Nephron progenitor cell (in vitro differentiated cells): ENCODE measurements at regions not wholly inside any gene's neighbourhood (a gene's known extent, or its start where the extent isn't known, plus 50 kb on each side); places are given as distances from the start of the nearest gene placed in this dataset.

Source experiments
- DNase-seq: peaks from one replicate; pipeline ENCODE4 v3.0.0; 2021
- H3K27ac Mint-ChIP-seq: 2 replicates; pipeline ENCODE4 v1.8.0; 2021; ENCODE audit warnings: mild to moderate bottlenecking, moderate library complexity, mixed read lengths
- H3K27me3 Mint-ChIP-seq: 2 replicates; pipeline ENCODE4 v1.8.0; 2021; ENCODE audit warnings: mild to moderate bottlenecking, low read depth, mixed read lengths; ENCODE audit not compliant: poor library complexity
- H3K36me3 Mint-ChIP-seq: 2 replicates; pipeline ENCODE4 v1.8.0; 2021; ENCODE audit warnings: low read depth, mixed read lengths
- H3K4me1 Mint-ChIP-seq: 2 replicates; pipeline ENCODE4 v1.8.0; 2021; ENCODE audit warnings: mixed read lengths
- H3K4me3 Mint-ChIP-seq: 2 replicates; pipeline ENCODE4 v1.8.0; 2021; ENCODE audit warnings: mild to moderate bottlenecking, moderate library complexity, mixed read lengths
- H3K9me3 Mint-ChIP-seq: 2 replicates; pipeline ENCODE4 v1.8.0; 2021; ENCODE audit warnings: mild to moderate bottlenecking, moderate library complexity, mixed read lengths
- TF ChIP-seq, protein P1 (sequence below): fragments of 200-600 bp; sonication (generic); IDR thresholded peaks from 2 replicates; pipeline ENCODE4 v1.5.0; 2021; ENCODE audit warnings: antibody characterized with exemption

DNA sequence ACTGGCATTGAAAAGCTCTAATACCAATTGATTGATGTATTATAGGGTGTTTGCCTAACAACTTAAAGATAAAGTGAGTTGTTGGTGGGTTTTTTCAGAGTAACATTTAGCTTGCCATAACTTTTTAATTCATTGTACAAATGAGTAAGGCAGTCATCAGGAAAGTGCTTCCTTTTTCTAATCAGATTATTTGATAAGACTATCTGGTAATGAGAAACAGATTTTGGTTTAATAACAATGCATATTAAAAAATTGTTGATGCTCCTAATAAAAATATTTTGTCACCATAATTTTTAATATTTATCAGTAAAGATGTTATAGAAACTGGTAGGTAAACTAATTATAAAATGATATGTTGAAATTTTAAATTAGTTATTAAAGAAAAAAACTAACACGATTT lies 51.3 kb downstream of the BLTP1 start:
- Mint-ChIP-seq H3K27me3 (no peaks in the 10 kb centered on the region), H3K9me3 (no peaks in the 10 kb centered on the region), H3K4me1 (no peaks in the 10 kb centered on the region), H3K4me3 (no peak overlapping the region), H3K36me3 (peaks cover 44% of the 10 kb centered on the region), H3K27ac (no peak overlapping the region)
- DNase-seq: no peak
- TF ChIP-seq, protein P1, sequence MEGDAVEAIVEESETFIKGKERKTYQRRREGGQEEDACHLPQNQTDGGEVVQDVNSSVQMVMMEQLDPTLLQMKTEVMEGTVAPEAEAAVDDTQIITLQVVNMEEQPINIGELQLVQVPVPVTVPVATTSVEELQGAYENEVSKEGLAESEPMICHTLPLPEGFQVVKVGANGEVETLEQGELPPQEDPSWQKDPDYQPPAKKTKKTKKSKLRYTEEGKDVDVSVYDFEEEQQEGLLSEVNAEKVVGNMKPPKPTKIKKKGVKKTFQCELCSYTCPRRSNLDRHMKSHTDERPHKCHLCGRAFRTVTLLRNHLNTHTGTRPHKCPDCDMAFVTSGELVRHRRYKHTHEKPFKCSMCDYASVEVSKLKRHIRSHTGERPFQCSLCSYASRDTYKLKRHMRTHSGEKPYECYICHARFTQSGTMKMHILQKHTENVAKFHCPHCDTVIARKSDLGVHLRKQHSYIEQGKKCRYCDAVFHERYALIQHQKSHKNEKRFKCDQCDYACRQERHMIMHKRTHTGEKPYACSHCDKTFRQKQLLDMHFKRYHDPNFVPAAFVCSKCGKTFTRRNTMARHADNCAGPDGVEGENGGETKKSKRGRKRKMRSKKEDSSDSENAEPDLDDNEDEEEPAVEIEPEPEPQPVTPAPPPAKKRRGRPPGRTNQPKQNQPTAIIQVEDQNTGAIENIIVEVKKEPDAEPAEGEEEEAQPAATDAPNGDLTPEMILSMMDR: no peak

DNA sequence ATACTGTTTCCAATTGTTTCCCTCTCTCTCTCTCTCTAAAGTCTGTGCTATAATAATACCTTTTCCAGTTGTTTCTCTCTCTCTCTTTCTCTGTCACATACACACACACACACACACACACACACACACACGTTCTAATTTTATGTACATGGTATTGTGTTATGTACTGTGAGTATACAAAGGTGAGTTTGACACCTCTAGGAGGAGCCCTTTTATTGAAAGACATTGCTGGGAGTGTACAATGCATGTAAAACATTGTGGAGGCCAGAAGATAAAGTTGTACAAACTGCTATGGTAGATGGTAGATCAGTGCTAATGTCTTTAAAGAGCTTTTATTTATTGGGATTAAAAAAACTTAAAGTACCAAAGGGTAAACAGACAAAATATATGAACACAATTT lies 53.6 kb downstream of the BLTP1 start:
- no peaks in the 10 kb centered on the region for H3K27me3 Mint-ChIP-seq
- no peak overlapping the region for H3K27ac Mint-ChIP-seq
- no peak overlapping the region for H3K4me3 Mint-ChIP-seq
- no peaks in the 10 kb centered on the region for H3K4me1 Mint-ChIP-seq
- TF ChIP-seq, protein P1: no peak
- H3K9me3 Mint-ChIP-seq: no peaks in the 10 kb centered on the region
- no peak for DNase-seq
- peaks cover 43% of the 10 kb centered on the region for H3K36me3 Mint-ChIP-seq

DNA sequence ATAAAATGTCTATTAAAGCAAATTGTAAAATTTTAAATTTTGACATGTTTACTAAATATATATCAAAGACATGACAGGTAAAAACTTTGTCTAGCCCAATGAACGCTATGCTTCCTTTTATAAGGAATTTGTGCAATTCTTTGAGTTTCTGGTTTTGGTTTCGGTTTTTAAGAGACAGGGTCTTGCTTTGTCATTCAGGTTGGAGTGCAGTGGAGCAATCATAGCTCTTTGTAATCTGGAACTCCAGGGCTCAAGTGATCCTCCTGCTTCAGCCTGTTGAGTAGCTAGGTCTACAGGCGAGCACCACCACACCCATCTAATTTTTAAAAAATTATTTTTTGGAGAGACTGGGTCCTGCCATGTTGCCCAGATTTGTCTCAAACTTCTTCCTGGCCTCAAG lies 60.7 kb downstream of the BLTP1 start:
- no peaks in the 10 kb centered on the region for H3K4me1 Mint-ChIP-seq
- no peak for DNase-seq
- no peak overlapping the region for H3K27ac Mint-ChIP-seq
- TF ChIP-seq, protein P1: no peak
- H3K27me3 Mint-ChIP-seq: no peaks in the 10 kb centered on the region
- no peak overlapping the region for H3K4me3 Mint-ChIP-seq
- peaks cover 5% of the 10 kb centered on the region for H3K9me3 Mint-ChIP-seq
- H3K36me3 Mint-ChIP-seq: peaks cover 57% of the 10 kb centered on the region

DNA sequence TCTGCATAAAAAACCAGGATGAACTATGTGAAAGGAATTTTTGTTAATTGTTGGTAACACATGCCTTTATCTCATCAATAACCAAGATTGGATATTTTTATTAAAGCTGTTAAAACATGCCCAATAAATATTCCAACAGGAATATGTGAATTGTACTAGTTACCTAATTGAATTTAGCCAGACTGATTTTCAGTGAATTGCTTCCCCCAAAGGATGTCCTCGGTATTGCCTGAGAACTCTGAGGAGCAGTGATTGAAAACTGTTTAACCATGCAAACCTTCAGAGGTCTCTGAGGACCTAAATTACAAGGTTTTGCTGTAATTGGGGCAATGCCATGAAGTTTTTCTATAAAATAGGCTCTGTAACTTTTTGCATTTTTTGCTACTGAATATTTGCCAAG lies 66.6 kb downstream of the BLTP1 start:
- no peak overlapping the region for H3K27ac Mint-ChIP-seq
- no peak for DNase-seq
- no peaks in the 10 kb centered on the region for H3K4me1 Mint-ChIP-seq
- H3K4me3 Mint-ChIP-seq: no peak overlapping the region
- TF ChIP-seq, protein P1: peak; percentile 34
- peaks cover 5% of the 10 kb centered on the region for H3K9me3 Mint-ChIP-seq
- H3K36me3 Mint-ChIP-seq: peaks cover 41% of the 10 kb centered on the region
- H3K27me3 Mint-ChIP-seq: no peaks in the 10 kb centered on the region

DNA sequence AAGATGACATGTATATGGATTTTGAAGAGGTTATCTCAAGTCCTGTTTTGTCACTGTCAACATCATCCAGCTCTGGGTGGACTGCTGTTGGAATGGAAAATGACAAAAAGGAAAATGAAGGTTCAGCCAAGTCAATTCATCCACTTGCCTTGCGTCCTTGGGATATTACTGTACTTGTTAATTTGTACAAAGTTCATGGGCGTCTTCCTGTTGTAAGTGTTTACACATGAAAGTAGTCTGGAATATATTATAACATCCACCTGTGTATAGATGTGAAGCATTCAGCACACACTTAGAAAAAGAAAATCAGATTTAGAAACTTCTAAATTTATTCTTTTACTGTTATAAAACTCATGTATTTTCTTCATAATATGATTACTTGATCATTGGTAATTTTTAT lies 67.2 kb downstream of the BLTP1 start:
- H3K36me3 Mint-ChIP-seq: peaks cover 41% of the 10 kb centered on the region
- H3K4me3 Mint-ChIP-seq: no peak overlapping the region
- no peaks in the 10 kb centered on the region for H3K27me3 Mint-ChIP-seq

DNA sequence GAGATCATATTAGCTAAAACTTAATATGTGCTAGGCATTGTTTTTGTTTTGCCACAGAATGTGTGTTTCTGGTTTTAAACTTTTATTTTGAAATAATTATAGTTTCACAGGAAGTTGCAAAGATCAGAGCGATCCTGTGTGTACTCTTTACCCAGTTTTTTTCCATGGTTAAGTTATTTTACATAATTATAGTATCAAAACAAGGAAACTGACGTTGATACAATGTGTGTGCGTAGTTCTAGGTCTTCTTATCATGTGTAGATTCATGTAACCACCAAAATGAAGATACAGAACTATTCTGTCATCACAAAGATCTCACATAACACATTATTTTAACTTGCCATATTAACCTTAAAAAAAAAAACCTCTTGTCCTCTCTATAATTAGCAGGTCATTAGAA lies 69.2 kb downstream of the BLTP1 start:
- Mint-ChIP-seq H3K4me3 (no peak overlapping the region), H3K27ac (no peak overlapping the region)
- TF ChIP-seq, protein P1: no peak

More for the DNA sequence above, 67.2 kb downstream of the BLTP1 start:
- TF ChIP-seq, protein P1: no peak
- Mint-ChIP-seq H3K4me1 (no peaks in the 10 kb centered on the region), H3K27ac (no peak overlapping the region), H3K9me3 (peaks cover 5% of the 10 kb centered on the region)
- DNase-seq: no peak

More for the DNA sequence above, 69.2 kb downstream of the BLTP1 start:
- no peak for DNase-seq
- Mint-ChIP-seq H3K4me1 (no peaks in the 10 kb centered on the region), H3K36me3 (peaks cover 27% of the 10 kb centered on the region), H3K9me3 (no peaks in the 10 kb centered on the region), H3K27me3 (no peaks in the 10 kb centered on the region)
